Embryonic facial prominence (tissue), 1 donor: ENCODE measurements at regions not wholly inside any gene's neighbourhood (a gene's known extent, or its start where the extent isn't known, plus 50 kb on each side); places are given as distances from the start of the nearest gene placed in this dataset.
"Not testable (repeated sequence)": the region's sequence is repeated elsewhere in the genome, so short reads cannot be mapped to it uniquely, and the experiment has no call there.

Experiments used
- DNase-seq: peaks from one replicate; pipeline ENCODE4 v3.0.0-alpha.2; 2016; ENCODE audit errors: extremely low spot score

- no peak for DNase-seq
These were observed 380.4 kb upstream of the SORCS1 start for GRCh38 chr10:107544706-107545520.

GRCh38 chr10:107542607-107543006 is 378.1 kb upstream of the SORCS1 start:
- no peak for DNase-seq

- no peak for DNase-seq
These were observed 377.5 kb upstream of the SORCS1 start for GRCh38 chr10:107542016-107542415.

- DNase-seq: no peak
These were observed 376.5 kb upstream of the SORCS1 start for GRCh38 chr10:107540981-107541380.

- DNase-seq: no peak
These were observed 364.8 kb upstream of the SORCS1 start for GRCh38 chr10:107529350-107529749.

- no peak for DNase-seq
These were observed 355.8 kb upstream of the SORCS1 start for GRCh38 chr10:107520348-107520747.

- no peak for DNase-seq
These were observed 353.3 kb upstream of the SORCS1 start for GRCh38 chr10:107517811-107518210.

- no peak for DNase-seq
These were observed 351.8 kb upstream of the SORCS1 start for GRCh38 chr10:107516349-107516748.

GRCh38 chr10:107504011-107504410 is 339.5 kb upstream of the SORCS1 start:
- DNase-seq: not testable (repeated sequence)

- no peak for DNase-seq
These were observed 337.9 kb upstream of the SORCS1 start for GRCh38 chr10:107502229-107502985.

GRCh38 chr10:107498983-107499382 is 334.5 kb upstream of the SORCS1 start:
- DNase-seq: no peak

- DNase-seq: no peak
These were observed 332.5 kb upstream of the SORCS1 start for GRCh38 chr10:107497024-107497423.

- DNase-seq: no peak
These were observed 332.1 kb upstream of the SORCS1 start for GRCh38 chr10:107496594-107496993.

- no peak for DNase-seq
These were observed 327.9 kb upstream of the SORCS1 start for GRCh38 chr10:107492389-107492788.

GRCh38 chr10:107490389-107490788 is 325.9 kb upstream of the SORCS1 start:
- DNase-seq: no peak

- no peak for DNase-seq
These were observed 322.8 kb upstream of the SORCS1 start for GRCh38 chr10:107487284-107487683.

GRCh38 chr10:107485019-107485418 is 320.5 kb upstream of the SORCS1 start:
- DNase-seq: no peak

GRCh38 chr10:107481881-107482280 is 317.4 kb upstream of the SORCS1 start:
- no peak for DNase-seq

- DNase-seq: no peak
These were observed 316.7 kb upstream of the SORCS1 start for GRCh38 chr10:107481224-107481623.

- DNase-seq: no peak
These were observed 316.3 kb upstream of the SORCS1 start for GRCh38 chr10:107480781-107481180.

GRCh38 chr10:107477266-107477665 is 312.8 kb upstream of the SORCS1 start:
- DNase-seq: no peak

- DNase-seq: no peak
These were observed 311.9 kb upstream of the SORCS1 start for GRCh38 chr10:107476408-107476807.

GRCh38 chr10:107474650-107475049 is 310.1 kb upstream of the SORCS1 start:
- no peak for DNase-seq
